IPS DF 4.7 (cell line): ENCODE measurements at regions not wholly inside any gene's neighbourhood (a gene's known extent, or its start where the extent isn't known, plus 50 kb on each side); places are given as distances from the start of the nearest gene placed in this dataset.

Experiments used
- DNase-seq: peaks from one replicate; pipeline ENCODE4 v3.0.0-alpha.2; 2013; ENCODE audit warnings: low spot score; ENCODE audit errors: extremely low read depth

- DNase-seq, result no peak
These were observed 450.8 kb downstream of the GRXCR1 start for GRCh38 chr4:43343298-43343697.

- no peak for DNase-seq
These were observed 452.9 kb downstream of the GRXCR1 start for GRCh38 chr4:43345323-43345925.

GRCh38 chr4:43348591-43348990, 456.1 kb downstream of the GRXCR1 start:
- no peak for DNase-seq

GRCh38 chr4:43351970-43352806, 459.7 kb downstream of the GRXCR1 start:
- DNase-seq, result no peak

GRCh38 chr4:43352859-43353258, 460.3 kb downstream of the GRXCR1 start:
- no peak for DNase-seq

GRCh38 chr4:43353552-43353951, 461.0 kb downstream of the GRXCR1 start:
- DNase-seq, result no peak

GRCh38 chr4:43356786-43357185, 464.3 kb downstream of the GRXCR1 start:
- DNase-seq, result no peak

GRCh38 chr4:43357252-43357974, 464.9 kb downstream of the GRXCR1 start:
- no peak for DNase-seq

GRCh38 chr4:43360296-43360695, 467.8 kb downstream of the GRXCR1 start:
- DNase-seq, result no peak

- no peak for DNase-seq
These were observed 470.5 kb downstream of the GRXCR1 start for GRCh38 chr4:43362875-43363636.

GRCh38 chr4:43369036-43369594, 476.6 kb downstream of the GRXCR1 start:
- DNase-seq, result no peak

GRCh38 chr4:43373201-43373600, 480.7 kb downstream of the GRXCR1 start:
- DNase-seq, result no peak

- no peak for DNase-seq
These were observed 481.8 kb downstream of the GRXCR1 start for GRCh38 chr4:43374216-43374751.

- no peak for DNase-seq
These were observed 486.5 kb downstream of the GRXCR1 start for GRCh38 chr4:43379016-43379415.

- DNase-seq, result no peak
These were observed 487.6 kb downstream of the GRXCR1 start for GRCh38 chr4:43380093-43380492.

GRCh38 chr4:43391069-43391468, 498.6 kb downstream of the GRXCR1 start:
- DNase-seq, result no peak

- no peak for DNase-seq
These were observed 502.5 kb downstream of the GRXCR1 start for GRCh38 chr4:43394976-43395375.

GRCh38 chr4:43399726-43400125, 507.2 kb downstream of the GRXCR1 start:
- no peak for DNase-seq

- DNase-seq, result no peak
These were observed 509.9 kb downstream of the GRXCR1 start for GRCh38 chr4:43402393-43402792.

- no peak for DNase-seq
These were observed 518.1 kb downstream of the GRXCR1 start for GRCh38 chr4:43410636-43411035.

- no peak for DNase-seq
These were observed 518.7 kb downstream of the GRXCR1 start for GRCh38 chr4:43411226-43411625.
